Panc1 (cell line): ENCODE measurements at regions not wholly inside any gene's neighbourhood (a gene's known extent, or its start where the extent isn't known, plus 50 kb on each side); places are given as distances from the start of the nearest gene placed in this dataset.
"Not testable (repeated sequence)": the region's sequence is repeated elsewhere in the genome, so short reads cannot be mapped to it uniquely, and the experiment has no call there.

Source experiments
- ATAC-seq: fragments of 200-7000 bp; cut with Tn5 transposase; 2 replicates; pipeline ENCODE4 v1.9.1; 2020; ENCODE audit warnings: mild to moderate bottlenecking, moderate library complexity
- BruUV-seq: library from RNA; stranded (reverse); fragments of 400-500 nt; replicated peaks from 2 replicates; lab custom pipeline; 2021; lab: Mats Ljungman, UMichigan
- CTCF ChIA-PET: fragments of 300-600 bp; sonication (Branson Sonifier 250); formaldehyde crosslinking; loops from one replicate; lab custom pipeline; 2022; ENCODE audit warnings: antibody characterized with exemption; lab: Charles Lee
- POLR2A ChIA-PET: fragments of 300-600 bp; sonication (Branson Sonifier 250); formaldehyde crosslinking; loops from one replicate; lab custom pipeline; 2022; ENCODE audit warnings: antibody characterized with exemption; lab: Charles Lee
- DNase-seq: peaks from one replicate; pipeline ENCODE4 v3.0.0-alpha.2; 2010; ENCODE audit warnings: low read depth, low spot score
- H3K27ac ChIP-seq: 2 replicates; pipeline ENCODE4 v1.5.1; 2011; ENCODE audit warnings: mild to moderate bottlenecking, low read length, inconsistent platforms
- H3K27me3 ChIP-seq: fragments of 200-500 bp; sonication (Bioruptor generic); 2 replicates; pipeline ENCODE4 v1.6.0; 2014; ENCODE audit warnings: low read length, inconsistent platforms; ENCODE audit not compliant: control insufficient read depth, insufficient read depth
- H3K36me3 ChIP-seq: fragments of 200-500 bp; sonication (Bioruptor generic); 2 replicates; pipeline ENCODE4 v1.5.1; 2014; ENCODE audit warnings: inconsistent platforms, mild to moderate bottlenecking, low read length, moderate library complexity; ENCODE audit not compliant: control insufficient read depth, insufficient read depth
- H3K4me1 ChIP-seq: 2 replicates; pipeline ENCODE4 v1.5.1; 2011; ENCODE audit warnings: inconsistent platforms, mild to moderate bottlenecking, low read length, moderate library complexity; ENCODE audit not compliant: control insufficient read depth, insufficient read depth
- H3K4me3 ChIP-seq, 2 experiments: 2 replicates each; pipeline ENCODE4 v1.5.1; 2011 to 2012; ENCODE audit warnings: low read depth in 2 of 2, low read length in 2 of 2, mild to moderate bottlenecking in 2 of 2, inconsistent platforms in 1 of 2, moderate library complexity in 1 of 2
- H3K9me3 ChIP-seq: fragments of 200-500 bp; sonication (Bioruptor generic); 2 replicates; pipeline ENCODE4 v1.5.1; 2014; ENCODE audit warnings: low read depth, mild to moderate bottlenecking, inconsistent platforms, low read length, moderate library complexity; ENCODE audit not compliant: control insufficient read depth, insufficient read depth
- POLR2AphosphoS5 ChIP-seq: IDR thresholded peaks from 2 replicates; pipeline ENCODE4 v1.6.1; 2012; ENCODE audit warnings: mild to moderate bottlenecking, low read depth, low read length, moderate library complexity
- SIN3A ChIP-seq: IDR thresholded peaks from 2 replicates; pipeline ENCODE4 v1.6.1; 2012; ENCODE audit warnings: low read depth, mild to moderate bottlenecking, low read length, moderate library complexity, borderline replicate concordance; ENCODE audit not compliant: insufficient read depth
- TCF7L2 ChIP-seq: IDR thresholded peaks from 2 replicates; pipeline ENCODE4 v1.6.1; 2011; ENCODE audit warnings: mild to moderate bottlenecking, low read depth, low read length, inconsistent platforms
- in situ Hi-C: cut with HindIII; loops from 2 replicates; pipeline ENCODE4 v1.10.0; 2016; ENCODE audit warnings: low sequenced_read_pairs, low pct_unique_long_range_greater_than_20kb
- intact Hi-C: fragments of 100-400 bp; cut with micrococcal nuclease; formaldehyde crosslinking; loops from one replicate; pipeline ENCODE4 v1.10.0; 2022; ENCODE audit not compliant: unreplicated experiment
- TF ChIP-seq, protein P1 (sequence below), 2 experiments: IDR thresholded peaks; 2 replicates each; pipeline ENCODE4 v1.6.1; 2011 to 2012; ENCODE audit warnings: low read depth in 2 of 2, control low read depth in 1 of 2, low read length in 1 of 2, mild to moderate bottlenecking in 1 of 2, moderate library complexity in 1 of 2; ENCODE audit not compliant: insufficient read depth in 1 of 2
- TF ChIP-seq, protein P2 (sequence below): fragments of 450-650 bp; IDR thresholded peaks from 2 replicates; pipeline ENCODE4 v1.5.1; 2017; ENCODE audit warnings: mild to moderate bottlenecking

DNA sequence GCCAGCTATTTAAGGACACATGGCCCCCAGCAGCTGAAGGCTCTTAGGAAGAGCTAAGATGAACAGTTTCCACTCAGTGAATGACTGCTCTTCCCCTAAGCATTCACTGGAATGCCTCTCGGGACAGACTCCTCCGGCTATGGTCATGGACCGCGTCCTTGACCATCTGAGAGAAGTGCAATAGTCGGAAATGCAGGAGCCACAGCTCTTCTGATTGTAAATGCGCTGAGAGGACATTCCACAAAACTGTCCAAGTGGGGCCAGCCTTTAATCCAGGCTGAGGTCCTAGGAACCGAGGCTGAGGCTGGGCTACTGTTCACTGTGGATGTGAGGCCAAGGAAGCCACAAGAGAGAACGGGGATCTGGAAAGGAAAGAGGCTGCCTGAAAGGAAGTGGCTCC is 162.0 kb upstream of the TMEM72 start:
- TF ChIP-seq POLR2AphosphoS5 (no peak), TCF7L2 (no peak)
- TF ChIP-seq, protein P1, sequence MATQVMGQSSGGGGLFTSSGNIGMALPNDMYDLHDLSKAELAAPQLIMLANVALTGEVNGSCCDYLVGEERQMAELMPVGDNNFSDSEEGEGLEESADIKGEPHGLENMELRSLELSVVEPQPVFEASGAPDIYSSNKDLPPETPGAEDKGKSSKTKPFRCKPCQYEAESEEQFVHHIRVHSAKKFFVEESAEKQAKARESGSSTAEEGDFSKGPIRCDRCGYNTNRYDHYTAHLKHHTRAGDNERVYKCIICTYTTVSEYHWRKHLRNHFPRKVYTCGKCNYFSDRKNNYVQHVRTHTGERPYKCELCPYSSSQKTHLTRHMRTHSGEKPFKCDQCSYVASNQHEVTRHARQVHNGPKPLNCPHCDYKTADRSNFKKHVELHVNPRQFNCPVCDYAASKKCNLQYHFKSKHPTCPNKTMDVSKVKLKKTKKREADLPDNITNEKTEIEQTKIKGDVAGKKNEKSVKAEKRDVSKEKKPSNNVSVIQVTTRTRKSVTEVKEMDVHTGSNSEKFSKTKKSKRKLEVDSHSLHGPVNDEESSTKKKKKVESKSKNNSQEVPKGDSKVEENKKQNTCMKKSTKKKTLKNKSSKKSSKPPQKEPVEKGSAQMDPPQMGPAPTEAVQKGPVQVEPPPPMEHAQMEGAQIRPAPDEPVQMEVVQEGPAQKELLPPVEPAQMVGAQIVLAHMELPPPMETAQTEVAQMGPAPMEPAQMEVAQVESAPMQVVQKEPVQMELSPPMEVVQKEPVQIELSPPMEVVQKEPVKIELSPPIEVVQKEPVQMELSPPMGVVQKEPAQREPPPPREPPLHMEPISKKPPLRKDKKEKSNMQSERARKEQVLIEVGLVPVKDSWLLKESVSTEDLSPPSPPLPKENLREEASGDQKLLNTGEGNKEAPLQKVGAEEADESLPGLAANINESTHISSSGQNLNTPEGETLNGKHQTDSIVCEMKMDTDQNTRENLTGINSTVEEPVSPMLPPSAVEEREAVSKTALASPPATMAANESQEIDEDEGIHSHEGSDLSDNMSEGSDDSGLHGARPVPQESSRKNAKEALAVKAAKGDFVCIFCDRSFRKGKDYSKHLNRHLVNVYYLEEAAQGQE (IDR thresholded peaks at IDR 0.05; ENCODE audit: insufficient read depth in 1 of 2, low read depth in 2 of 2, low read length in 1 of 2) = no peak
- TF ChIP-seq, protein P2, sequence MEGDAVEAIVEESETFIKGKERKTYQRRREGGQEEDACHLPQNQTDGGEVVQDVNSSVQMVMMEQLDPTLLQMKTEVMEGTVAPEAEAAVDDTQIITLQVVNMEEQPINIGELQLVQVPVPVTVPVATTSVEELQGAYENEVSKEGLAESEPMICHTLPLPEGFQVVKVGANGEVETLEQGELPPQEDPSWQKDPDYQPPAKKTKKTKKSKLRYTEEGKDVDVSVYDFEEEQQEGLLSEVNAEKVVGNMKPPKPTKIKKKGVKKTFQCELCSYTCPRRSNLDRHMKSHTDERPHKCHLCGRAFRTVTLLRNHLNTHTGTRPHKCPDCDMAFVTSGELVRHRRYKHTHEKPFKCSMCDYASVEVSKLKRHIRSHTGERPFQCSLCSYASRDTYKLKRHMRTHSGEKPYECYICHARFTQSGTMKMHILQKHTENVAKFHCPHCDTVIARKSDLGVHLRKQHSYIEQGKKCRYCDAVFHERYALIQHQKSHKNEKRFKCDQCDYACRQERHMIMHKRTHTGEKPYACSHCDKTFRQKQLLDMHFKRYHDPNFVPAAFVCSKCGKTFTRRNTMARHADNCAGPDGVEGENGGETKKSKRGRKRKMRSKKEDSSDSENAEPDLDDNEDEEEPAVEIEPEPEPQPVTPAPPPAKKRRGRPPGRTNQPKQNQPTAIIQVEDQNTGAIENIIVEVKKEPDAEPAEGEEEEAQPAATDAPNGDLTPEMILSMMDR = no peak
- Histone ChIP-seq H3K4me3 (no peak overlapping the region), H3K4me1 (peaks cover 5% of the 10 kb centered on the region; the same call in 1 of the 2 replicates), H3K9me3 (no peaks in the 10 kb centered on the region), H3K27ac (no peak overlapping the region), H3K27me3 (peaks cover 4% of the 10 kb centered on the region), H3K36me3 (no peaks in the 10 kb centered on the region)
- no TSS peak for BruUV-seq
- ChIA-PET CTCF (no interaction called here), POLR2A (no interaction called here)
- in situ Hi-C loops (no loop called here), intact Hi-C loops (no loop called here)
- ATAC-seq (no peak), DNase-seq (no peak)

DNA sequence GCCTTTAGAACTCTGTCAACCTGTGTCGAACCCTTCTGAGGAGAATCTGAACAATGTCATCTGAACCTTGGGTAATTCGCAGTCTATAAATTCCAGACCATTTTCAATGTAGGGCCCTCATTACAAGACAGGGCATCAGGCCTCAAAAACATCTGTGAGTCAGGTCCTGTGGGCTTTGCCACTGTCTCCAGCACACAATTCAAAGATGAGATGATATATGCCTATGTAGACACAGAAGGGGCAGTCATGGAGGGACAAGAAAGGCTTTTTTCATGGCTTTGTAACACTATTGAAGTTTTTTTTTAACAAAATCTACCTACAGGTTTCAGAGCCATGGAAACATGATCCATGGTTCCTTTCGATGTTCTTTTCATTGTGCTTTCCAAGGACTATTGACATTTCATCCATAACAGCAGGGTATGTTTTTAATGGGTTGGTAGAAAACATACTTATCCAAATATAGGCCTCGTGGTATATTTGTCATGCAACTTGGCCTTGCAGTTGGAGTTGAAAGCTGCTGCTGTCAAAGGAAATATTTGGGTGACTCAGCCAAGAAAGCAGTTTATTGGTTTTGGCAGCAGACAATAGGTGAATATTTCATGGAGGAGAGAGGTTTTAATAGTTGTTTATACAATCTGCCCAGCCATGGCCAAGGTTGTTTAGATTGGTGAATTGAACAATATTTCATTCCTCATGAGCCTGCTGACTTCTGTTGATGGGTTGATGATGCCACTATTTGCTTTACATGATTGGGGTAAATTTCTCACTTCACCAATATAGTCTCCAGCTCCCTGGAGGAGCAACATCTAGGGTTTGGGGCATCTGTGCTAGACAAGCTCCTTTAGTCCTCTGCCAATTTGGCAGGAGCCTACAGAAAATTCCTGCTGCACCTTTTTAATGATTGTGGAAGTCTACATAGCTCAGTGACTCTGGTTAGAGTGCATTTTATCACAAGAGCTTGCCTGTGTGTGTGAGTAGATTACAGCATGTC is 158.4 kb upstream of the TMEM72 start:
- in situ Hi-C loops = no loop called here
- ChIA-PET POLR2A (no interaction called here), CTCF (no interaction called here)
- Histone ChIP-seq H3K4me3 (no peak overlapping the region), H3K27me3 (0 out of 2 replicates have a peak, but pooled peaks cover 2% of the 10 kb centered on the region), H3K9me3 (no peaks in the 10 kb centered on the region), H3K27ac (no peak overlapping the region), H3K4me1 (peaks cover 5% of the 10 kb centered on the region; the same call in 1 of the 2 replicates), H3K36me3 (no peaks in the 10 kb centered on the region)
- no peak for TF ChIP-seq SIN3A
- TF ChIP-seq, protein P2 = no peak
- TF ChIP-seq POLR2AphosphoS5 = peak; percentile 44; the same call in 1 of the 2 replicates
- peak; percentile 97 for TF ChIP-seq TCF7L2
- TF ChIP-seq, protein P1 (IDR thresholded peaks at IDR 0.05; ENCODE audit: insufficient read depth in 1 of 2, low read depth in 2 of 2, low read length in 1 of 2) = peak in 1 of 2 experiments; percentile 33; a peak in 1 of 4 replicates
- DNase-seq (peak; percentile 51), ATAC-seq (peak; percentile 90)
- no TSS peak for BruUV-seq
- intact Hi-C loops = no loop called here

DNA sequence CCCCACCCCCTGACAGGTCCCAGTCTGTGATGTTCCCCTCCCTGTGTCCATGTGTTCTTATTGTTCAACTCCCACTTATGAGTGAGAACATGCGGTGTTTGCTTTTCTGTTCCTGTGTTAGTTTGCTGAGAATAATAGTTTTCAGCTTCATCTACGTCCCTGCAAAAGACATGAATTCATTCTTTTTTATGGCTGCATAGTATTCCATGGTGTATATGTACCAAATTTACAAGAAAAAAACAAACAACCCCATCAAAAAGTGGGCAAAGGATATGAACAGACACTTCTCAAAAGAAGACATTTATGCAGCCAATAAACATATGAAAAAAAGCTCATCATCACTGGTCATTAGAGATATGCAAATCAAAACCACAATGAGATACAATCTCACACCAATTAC is 156.8 kb upstream of the TMEM72 start:
- BruUV-seq, H3K4me3 ChIP-seq, H3K36me3 ChIP-seq, H3K9me3 ChIP-seq, in situ Hi-C loops, H3K4me1 ChIP-seq, ATAC-seq, DNase-seq, intact Hi-C loops, POLR2A ChIA-PET, H3K27me3 ChIP-seq, CTCF ChIA-PET, H3K27ac ChIP-seq: not testable (repeated sequence)
